HL-60 (cell line): ENCODE measurements at regions not wholly inside any gene's neighbourhood (a gene's known extent, or its start where the extent isn't known, plus 50 kb on each side); places are given as distances from the start of the nearest gene placed in this dataset.

ENCODE experiments used
- DNase-seq, 2 experiments: peaks; one replicate each; pipeline ENCODE4 v3.0.0-alpha.2; 2010 to 2020; ENCODE audit warnings: low read depth in 1 of 2, low spot score in 1 of 2
- H3K27ac ChIP-seq: fragments of 250-450 bp; sonication (Bioruptor Pico); replicated peaks from 2 replicates; pipeline ENCODE4 v1.5.1; 2020; ENCODE audit warnings: mild to moderate bottlenecking, moderate library complexity
- H3K27me3 ChIP-seq: fragments of 250-450 bp; sonication (Bioruptor Pico); 2 replicates; pipeline ENCODE4 v1.5.1; 2021; ENCODE audit warnings: mild to moderate bottlenecking, moderate library complexity; ENCODE audit not compliant: insufficient read depth, poor library complexity, severe bottlenecking
- H3K4me3 ChIP-seq: replicated peaks from 2 replicates; pipeline ENCODE4 v1.5.1; 2011; ENCODE audit warnings: mild to moderate bottlenecking, control low read depth, low read length; ENCODE audit not compliant: insufficient read depth
- CTCF ChIP-seq: IDR thresholded peaks from one replicate; pipeline ENCODE4 v1.5.1; 2011; ENCODE audit warnings: low read length, control low read depth, inconsistent platforms; ENCODE audit not compliant: insufficient read depth
- GABPA ChIP-seq: IDR thresholded peaks from 2 replicates; pipeline ENCODE4 v1.6.1; 2012; ENCODE audit warnings: low read depth
- POLR2AphosphoS5 ChIP-seq: IDR thresholded peaks from 2 replicates; pipeline ENCODE4 v1.6.1; 2012; ENCODE audit warnings: low read depth
- SPI1 ChIP-seq: IDR thresholded peaks from 2 replicates; pipeline ENCODE4 v1.6.1; 2012; ENCODE audit warnings: low read depth, mild to moderate bottlenecking, borderline replicate concordance
- TF ChIP-seq, protein P1 (sequence below): IDR thresholded peaks from 2 replicates; pipeline ENCODE4 v1.6.1; 2012; ENCODE audit warnings: low read depth; ENCODE audit not compliant: insufficient replicate concordance

DNA sequence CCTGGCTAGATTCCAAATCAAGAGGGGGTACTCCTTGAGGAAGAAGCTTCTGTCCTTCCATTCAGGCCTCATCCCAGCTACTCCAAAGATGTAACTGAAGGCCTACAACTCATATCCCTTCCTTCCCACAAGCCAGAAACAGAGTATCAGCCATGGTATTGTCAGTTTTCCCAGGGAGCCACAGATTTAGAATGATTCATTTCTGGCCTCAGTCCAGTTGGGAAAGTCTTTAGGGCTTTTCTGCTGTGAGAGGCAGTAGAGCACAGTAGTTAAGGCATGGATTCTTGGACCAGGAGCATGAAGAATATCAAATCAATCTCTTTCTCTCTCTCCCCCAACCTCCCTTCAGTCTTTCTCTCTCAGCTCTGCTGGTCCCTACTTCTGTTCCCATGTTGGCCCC, 505.0 kb downstream of the BCOR start:
- TF ChIP-seq CTCF (no peak), POLR2AphosphoS5 (no peak), GABPA (no peak), SPI1 (no peak)
- TF ChIP-seq, protein P1, sequence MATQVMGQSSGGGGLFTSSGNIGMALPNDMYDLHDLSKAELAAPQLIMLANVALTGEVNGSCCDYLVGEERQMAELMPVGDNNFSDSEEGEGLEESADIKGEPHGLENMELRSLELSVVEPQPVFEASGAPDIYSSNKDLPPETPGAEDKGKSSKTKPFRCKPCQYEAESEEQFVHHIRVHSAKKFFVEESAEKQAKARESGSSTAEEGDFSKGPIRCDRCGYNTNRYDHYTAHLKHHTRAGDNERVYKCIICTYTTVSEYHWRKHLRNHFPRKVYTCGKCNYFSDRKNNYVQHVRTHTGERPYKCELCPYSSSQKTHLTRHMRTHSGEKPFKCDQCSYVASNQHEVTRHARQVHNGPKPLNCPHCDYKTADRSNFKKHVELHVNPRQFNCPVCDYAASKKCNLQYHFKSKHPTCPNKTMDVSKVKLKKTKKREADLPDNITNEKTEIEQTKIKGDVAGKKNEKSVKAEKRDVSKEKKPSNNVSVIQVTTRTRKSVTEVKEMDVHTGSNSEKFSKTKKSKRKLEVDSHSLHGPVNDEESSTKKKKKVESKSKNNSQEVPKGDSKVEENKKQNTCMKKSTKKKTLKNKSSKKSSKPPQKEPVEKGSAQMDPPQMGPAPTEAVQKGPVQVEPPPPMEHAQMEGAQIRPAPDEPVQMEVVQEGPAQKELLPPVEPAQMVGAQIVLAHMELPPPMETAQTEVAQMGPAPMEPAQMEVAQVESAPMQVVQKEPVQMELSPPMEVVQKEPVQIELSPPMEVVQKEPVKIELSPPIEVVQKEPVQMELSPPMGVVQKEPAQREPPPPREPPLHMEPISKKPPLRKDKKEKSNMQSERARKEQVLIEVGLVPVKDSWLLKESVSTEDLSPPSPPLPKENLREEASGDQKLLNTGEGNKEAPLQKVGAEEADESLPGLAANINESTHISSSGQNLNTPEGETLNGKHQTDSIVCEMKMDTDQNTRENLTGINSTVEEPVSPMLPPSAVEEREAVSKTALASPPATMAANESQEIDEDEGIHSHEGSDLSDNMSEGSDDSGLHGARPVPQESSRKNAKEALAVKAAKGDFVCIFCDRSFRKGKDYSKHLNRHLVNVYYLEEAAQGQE = no peak
- Histone ChIP-seq H3K4me3 (no peak overlapping the region), H3K27ac (no peak overlapping the region), H3K27me3 (no peaks in the 10 kb centered on the region)
- DNase-seq = no peak

- TF ChIP-seq POLR2AphosphoS5 (no peak), GABPA (no peak), SPI1 (no peak), CTCF (no peak)
- TF ChIP-seq, protein P1 = no peak
- Histone ChIP-seq H3K4me3 (no peak overlapping the region), H3K27ac (no peak overlapping the region), H3K27me3 (no peaks in the 10 kb centered on the region)
- DNase-seq = no peak
Measured at GRCh38 chrX:39595977-39596376, 501.8 kb downstream of the BCOR start.

DNA sequence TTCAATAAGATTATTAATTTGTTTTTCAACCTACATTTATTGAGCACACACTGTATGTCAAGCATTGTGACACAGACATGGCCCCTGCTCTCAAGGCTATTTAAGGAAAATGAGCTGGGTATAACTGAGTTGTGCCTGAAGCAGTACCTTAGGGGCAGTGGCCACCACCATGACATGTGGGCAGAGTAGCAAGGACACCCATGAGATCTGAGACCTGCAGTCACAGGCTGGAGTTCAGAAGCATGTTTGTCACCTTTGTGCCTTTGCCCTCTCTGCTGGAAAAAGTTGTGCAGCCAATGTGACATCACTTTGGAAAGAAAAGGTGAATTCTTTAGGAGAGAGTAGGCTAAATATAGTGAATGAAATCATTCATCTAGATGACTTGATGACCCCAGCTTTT, 501.3 kb downstream of the BCOR start:
- DNase-seq = no peak
- TF ChIP-seq SPI1 (no peak), GABPA (no peak), POLR2AphosphoS5 (no peak), CTCF (no peak)
- TF ChIP-seq, protein P1 = no peak
- Histone ChIP-seq H3K27me3 (no peaks in the 10 kb centered on the region), H3K27ac (no peak overlapping the region), H3K4me3 (no peak overlapping the region)
